ENCODE measurements at regions not wholly inside any gene's neighbourhood (a gene's known extent, or its start where the extent isn't known, plus 50 kb on each side); places are given as distances from the start of the nearest gene placed in this dataset.

- TF ChIP-seq, protein P1, sequence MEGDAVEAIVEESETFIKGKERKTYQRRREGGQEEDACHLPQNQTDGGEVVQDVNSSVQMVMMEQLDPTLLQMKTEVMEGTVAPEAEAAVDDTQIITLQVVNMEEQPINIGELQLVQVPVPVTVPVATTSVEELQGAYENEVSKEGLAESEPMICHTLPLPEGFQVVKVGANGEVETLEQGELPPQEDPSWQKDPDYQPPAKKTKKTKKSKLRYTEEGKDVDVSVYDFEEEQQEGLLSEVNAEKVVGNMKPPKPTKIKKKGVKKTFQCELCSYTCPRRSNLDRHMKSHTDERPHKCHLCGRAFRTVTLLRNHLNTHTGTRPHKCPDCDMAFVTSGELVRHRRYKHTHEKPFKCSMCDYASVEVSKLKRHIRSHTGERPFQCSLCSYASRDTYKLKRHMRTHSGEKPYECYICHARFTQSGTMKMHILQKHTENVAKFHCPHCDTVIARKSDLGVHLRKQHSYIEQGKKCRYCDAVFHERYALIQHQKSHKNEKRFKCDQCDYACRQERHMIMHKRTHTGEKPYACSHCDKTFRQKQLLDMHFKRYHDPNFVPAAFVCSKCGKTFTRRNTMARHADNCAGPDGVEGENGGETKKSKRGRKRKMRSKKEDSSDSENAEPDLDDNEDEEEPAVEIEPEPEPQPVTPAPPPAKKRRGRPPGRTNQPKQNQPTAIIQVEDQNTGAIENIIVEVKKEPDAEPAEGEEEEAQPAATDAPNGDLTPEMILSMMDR (conservative IDR thresholded peaks at IDR 0.05; ENCODE audit: low read depth in 2 of 2) = no peak
- TF ChIP-seq EZH2 (IDR thresholded peaks at IDR 0.05; ENCODE audit: low read depth, unreplicated experiment) (no peak), JUNB (IDR thresholded peaks at IDR 0.05; ENCODE audit: unreplicated experiment) (no peak), ZNF114 (CRISPR knock-in tag; IDR thresholded peaks at IDR 0.05) (no peak), POLR2AphosphoS5 (IDR thresholded peaks at IDR 0.05; ENCODE audit: low read depth) (no peak), EZH2phosphoT487 (IDR thresholded peaks at IDR 0.05; ENCODE audit: unreplicated experiment) (no peak), ZNF331 (CRISPR knock-in tag; IDR thresholded peaks at IDR 0.05; ENCODE audit: low read depth) (no peak), CREB1 (CRISPR knock-in tag; IDR thresholded peaks at IDR 0.05; ENCODE audit: low read depth) (no peak), STAT1 (IDR thresholded peaks at IDR 0.05; ENCODE audit: unreplicated experiment) (no peak), NANOG (IDR thresholded peaks at IDR 0.05; ENCODE audit: borderline replicate concordance) (no peak)
- TF ChIP-seq, protein P2, sequence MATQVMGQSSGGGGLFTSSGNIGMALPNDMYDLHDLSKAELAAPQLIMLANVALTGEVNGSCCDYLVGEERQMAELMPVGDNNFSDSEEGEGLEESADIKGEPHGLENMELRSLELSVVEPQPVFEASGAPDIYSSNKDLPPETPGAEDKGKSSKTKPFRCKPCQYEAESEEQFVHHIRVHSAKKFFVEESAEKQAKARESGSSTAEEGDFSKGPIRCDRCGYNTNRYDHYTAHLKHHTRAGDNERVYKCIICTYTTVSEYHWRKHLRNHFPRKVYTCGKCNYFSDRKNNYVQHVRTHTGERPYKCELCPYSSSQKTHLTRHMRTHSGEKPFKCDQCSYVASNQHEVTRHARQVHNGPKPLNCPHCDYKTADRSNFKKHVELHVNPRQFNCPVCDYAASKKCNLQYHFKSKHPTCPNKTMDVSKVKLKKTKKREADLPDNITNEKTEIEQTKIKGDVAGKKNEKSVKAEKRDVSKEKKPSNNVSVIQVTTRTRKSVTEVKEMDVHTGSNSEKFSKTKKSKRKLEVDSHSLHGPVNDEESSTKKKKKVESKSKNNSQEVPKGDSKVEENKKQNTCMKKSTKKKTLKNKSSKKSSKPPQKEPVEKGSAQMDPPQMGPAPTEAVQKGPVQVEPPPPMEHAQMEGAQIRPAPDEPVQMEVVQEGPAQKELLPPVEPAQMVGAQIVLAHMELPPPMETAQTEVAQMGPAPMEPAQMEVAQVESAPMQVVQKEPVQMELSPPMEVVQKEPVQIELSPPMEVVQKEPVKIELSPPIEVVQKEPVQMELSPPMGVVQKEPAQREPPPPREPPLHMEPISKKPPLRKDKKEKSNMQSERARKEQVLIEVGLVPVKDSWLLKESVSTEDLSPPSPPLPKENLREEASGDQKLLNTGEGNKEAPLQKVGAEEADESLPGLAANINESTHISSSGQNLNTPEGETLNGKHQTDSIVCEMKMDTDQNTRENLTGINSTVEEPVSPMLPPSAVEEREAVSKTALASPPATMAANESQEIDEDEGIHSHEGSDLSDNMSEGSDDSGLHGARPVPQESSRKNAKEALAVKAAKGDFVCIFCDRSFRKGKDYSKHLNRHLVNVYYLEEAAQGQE (IDR thresholded peaks at IDR 0.05; ENCODE audit: unreplicated experiment) = no peak
- TF ChIP-seq, protein P3, sequence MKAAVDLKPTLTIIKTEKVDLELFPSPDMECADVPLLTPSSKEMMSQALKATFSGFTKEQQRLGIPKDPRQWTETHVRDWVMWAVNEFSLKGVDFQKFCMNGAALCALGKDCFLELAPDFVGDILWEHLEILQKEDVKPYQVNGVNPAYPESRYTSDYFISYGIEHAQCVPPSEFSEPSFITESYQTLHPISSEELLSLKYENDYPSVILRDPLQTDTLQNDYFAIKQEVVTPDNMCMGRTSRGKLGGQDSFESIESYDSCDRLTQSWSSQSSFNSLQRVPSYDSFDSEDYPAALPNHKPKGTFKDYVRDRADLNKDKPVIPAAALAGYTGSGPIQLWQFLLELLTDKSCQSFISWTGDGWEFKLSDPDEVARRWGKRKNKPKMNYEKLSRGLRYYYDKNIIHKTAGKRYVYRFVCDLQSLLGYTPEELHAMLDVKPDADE (IDR thresholded peaks at IDR 0.05) = no peak
These were observed 197.5 kb upstream of the JARID2 start for GRCh38 chr6:15048367-15048766.
